Liver (tissue), 2 donors: ENCODE measurements at regions not wholly inside any gene's neighbourhood (a gene's known extent, or its start where the extent isn't known, plus 50 kb on each side); places are given as distances from the start of the nearest gene placed in this dataset.

Experiments
- EGR1 ChIP-seq, 2 donors: IDR thresholded peaks; 2 replicates each; pipeline ENCODE4 v1.6.1; 2016 to 2018; ENCODE audit warnings: antibody characterized with exemption in 2 of 2, low read depth in 2 of 2
- RAD21 ChIP-seq, 2 donors: IDR thresholded peaks; 2 replicates each; pipeline ENCODE4 v1.6.1; 2016; ENCODE audit warnings: antibody characterized with exemption in 2 of 2, mild to moderate bottlenecking in 2 of 2
- RXRA ChIP-seq, 2 donors: IDR thresholded peaks; 2 replicates each; pipeline ENCODE4 v1.6.1; 2017 to 2018; ENCODE audit warnings: antibody characterized with exemption in 2 of 2, mild to moderate bottlenecking in 1 of 2
- SP1 ChIP-seq: IDR thresholded peaks from 2 replicates; pipeline ENCODE4 v1.6.1; 2018; ENCODE audit warnings: antibody characterized with exemption, mild to moderate bottlenecking
- TAF1 ChIP-seq: conservative IDR thresholded peaks from 2 replicates; pipeline ENCODE4 v1.6.1; 2016; ENCODE audit warnings: antibody characterized with exemption, mild to moderate bottlenecking
- YY1 ChIP-seq: IDR thresholded peaks from 2 replicates; pipeline ENCODE4 v1.6.1; 2016; ENCODE audit warnings: antibody characterized with exemption, mild to moderate bottlenecking
- TF ChIP-seq, protein P1 (sequence below): IDR thresholded peaks from 2 replicates; pipeline ENCODE4 v1.6.1; 2016; ENCODE audit warnings: antibody characterized with exemption
- donor health status: healthy.

DNA sequence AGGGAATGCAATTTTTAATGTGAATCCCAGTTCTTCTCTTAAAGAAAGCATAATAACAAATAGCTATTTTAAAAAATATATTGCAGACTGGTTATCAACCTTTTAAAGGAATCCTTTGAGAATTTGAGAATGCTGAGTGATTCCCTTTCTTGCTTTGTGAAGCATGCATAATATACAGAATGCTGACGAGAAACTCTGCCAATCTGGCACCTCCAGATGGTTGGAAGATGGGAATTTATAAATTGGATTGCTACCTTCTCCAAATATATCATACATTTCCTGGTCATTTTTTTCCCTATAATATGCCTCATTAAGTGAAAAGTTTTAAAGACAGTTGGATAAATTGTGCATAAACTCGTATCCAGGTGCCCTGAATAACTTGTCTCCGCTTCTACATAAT is 333.9 kb upstream of the ARPP21 start:
- TF ChIP-seq YY1 (no peak), SP1 (no peak), EGR1 (IDR thresholded peaks at IDR 0.05; ENCODE audit: low read depth in 2 of 2) (no peak), RXRA (IDR thresholded peaks at IDR 0.05) (no peak), TAF1 (no peak), RAD21 (IDR thresholded peaks at IDR 0.05) (no peak)
- TF ChIP-seq, protein P1, sequence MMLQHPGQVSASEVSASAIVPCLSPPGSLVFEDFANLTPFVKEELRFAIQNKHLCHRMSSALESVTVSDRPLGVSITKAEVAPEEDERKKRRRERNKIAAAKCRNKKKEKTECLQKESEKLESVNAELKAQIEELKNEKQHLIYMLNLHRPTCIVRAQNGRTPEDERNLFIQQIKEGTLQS, result no peak
